Colonic mucosa (tissue), 4 donors: ENCODE measurements at regions not wholly inside any gene's neighbourhood (a gene's known extent, or its start where the extent isn't known, plus 50 kb on each side); places are given as distances from the start of the nearest gene placed in this dataset.
A peak's percentile ranks its signal among the peaks of the same experiment; 100 is the strongest.
"Not testable (repeated sequence)": the region's sequence is repeated elsewhere in the genome, so short reads cannot be mapped to it uniquely, and the experiment has no call there.

Experiments used
- DNase-seq: peaks from one replicate; pipeline ENCODE4 v3.0.0-alpha.2; 2020
- H3K27ac ChIP-seq: fragments of 200-600 bp; one replicate; pipeline ENCODE4 v1.8.0; 2021
- H3K27me3 ChIP-seq: fragments of 200-600 bp; one replicate; pipeline ENCODE4 v1.8.0; 2021
- H3K36me3 ChIP-seq: fragments of 200-600 bp; one replicate; pipeline ENCODE4 v1.8.0; 2021
- H3K4me1 ChIP-seq: fragments of 200-600 bp; one replicate; pipeline ENCODE4 v1.8.0; 2021; ENCODE audit warnings: mild to moderate bottlenecking
- H3K4me3 ChIP-seq: fragments of 200-600 bp; one replicate; pipeline ENCODE4 v1.8.0; 2021
- H3K9ac ChIP-seq, 2 donors: one replicate each; pipeline ENCODE4 v1.7.0; 2013; ENCODE audit warnings: control low read depth in 2 of 2, low read depth in 2 of 2, low read length in 2 of 2
- H3K9me3 ChIP-seq: fragments of 200-600 bp; one replicate; pipeline ENCODE4 v1.8.0; 2021
- CTCF ChIP-seq: fragments of 200-600 bp; IDR thresholded peaks from one replicate; pipeline ENCODE4 v1.8.0; 2022; ENCODE audit warnings: antibody characterized with exemption, mild to moderate bottlenecking
- intact Hi-C: fragments of 100-400 bp; cut with DNase I; formaldehyde crosslinking; loops from one replicate; pipeline ENCODE4 v1.14.1; 2022
- donor health status: healthy.
- donor health status: DM: no; HTN: no; CAD: no.
- donor health status: DM: no; HTN: no; CAD: no.

GRCh38 chr9:71514344-71514975, 253.9 kb downstream of the CEMIP2 start:
- no peak for DNase-seq
- no peaks in the 10 kb centered on the region for H3K9me3 ChIP-seq
- intact Hi-C loops: no loop called here
- TF ChIP-seq CTCF: no peak
- no peaks in the 10 kb centered on the region for H3K36me3 ChIP-seq
- H3K9ac ChIP-seq: no peak overlapping the region
- H3K4me1 ChIP-seq: no peaks in the 10 kb centered on the region
- no peaks in the 10 kb centered on the region for H3K27me3 ChIP-seq
- H3K27ac ChIP-seq: no peak overlapping the region
- no peak overlapping the region for H3K4me3 ChIP-seq

GRCh38 chr9:71509054-71509453, 259.3 kb downstream of the CEMIP2 start:
- H3K9me3 ChIP-seq: no peaks in the 10 kb centered on the region
- no peaks in the 10 kb centered on the region for H3K27me3 ChIP-seq
- DNase-seq: no peak
- intact Hi-C loops: no loop called here
- peak overlapping the region; percentile 38 for H3K27ac ChIP-seq
- no peak for TF ChIP-seq CTCF
- no peak overlapping the region for H3K4me3 ChIP-seq
- no peaks in the 10 kb centered on the region for H3K36me3 ChIP-seq
- no peak overlapping the region for H3K9ac ChIP-seq
- H3K4me1 ChIP-seq: no peaks in the 10 kb centered on the region

GRCh38 chr9:71508141-71508540, 260.2 kb downstream of the CEMIP2 start:
- not testable (repeated sequence) for H3K4me3 ChIP-seq, H3K27me3 ChIP-seq

GRCh38 chr9:71506821-71507220, 261.5 kb downstream of the CEMIP2 start:
- no peaks in the 10 kb centered on the region for H3K27me3 ChIP-seq
- TF ChIP-seq CTCF: no peak
- no peak overlapping the region for H3K9ac ChIP-seq
- no peaks in the 10 kb centered on the region for H3K9me3 ChIP-seq
- H3K4me3 ChIP-seq: no peak overlapping the region
- H3K4me1 ChIP-seq: no peaks in the 10 kb centered on the region
- intact Hi-C loops: no loop called here
- DNase-seq: peak; percentile 33
- H3K36me3 ChIP-seq: no peaks in the 10 kb centered on the region
- H3K27ac ChIP-seq: no peak overlapping the region

More at GRCh38 chr9:71508141-71508540, 260.2 kb downstream of the CEMIP2 start:
- H3K4me1 ChIP-seq, DNase-seq, H3K36me3 ChIP-seq, H3K9ac ChIP-seq, intact Hi-C loops, H3K9me3 ChIP-seq: not testable (repeated sequence)
- peak overlapping the region; percentile 38 for H3K27ac ChIP-seq

- Histone ChIP-seq H3K4me3 (no peak overlapping the region), H3K9me3 (no peaks in the 10 kb centered on the region), H3K9ac (no peak overlapping the region), H3K27me3 (no peaks in the 10 kb centered on the region), H3K36me3 (no peaks in the 10 kb centered on the region), H3K4me1 (no peaks in the 10 kb centered on the region), H3K27ac (no peak overlapping the region)
- TF ChIP-seq CTCF: no peak
- intact Hi-C loops: no loop called here
- no peak for DNase-seq
Observed at GRCh38 chr9:71504636-71505035, 263.7 kb downstream of the CEMIP2 start.

DNA sequence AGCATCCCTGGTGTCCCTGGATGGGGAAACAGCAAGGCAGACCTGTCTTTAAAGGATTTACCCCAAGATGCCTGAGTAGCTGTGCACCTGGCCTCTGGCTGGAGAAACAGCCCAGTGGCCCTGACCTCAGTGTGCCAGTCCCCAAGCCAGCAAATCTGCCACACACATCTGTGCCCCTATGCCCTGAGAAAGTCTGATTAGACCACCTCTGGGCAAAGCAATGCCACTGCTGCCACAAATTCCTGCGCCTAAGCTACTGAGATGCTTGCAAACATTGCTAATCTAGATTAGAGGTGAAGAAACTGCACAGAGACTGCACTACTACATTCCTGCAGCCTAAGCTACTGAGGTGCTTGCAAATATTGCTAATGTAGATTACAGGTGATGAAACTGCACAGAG, 269.6 kb downstream of the CEMIP2 start:
- no peak for TF ChIP-seq CTCF
- intact Hi-C loops: no loop called here
- Histone ChIP-seq H3K36me3 (no peaks in the 10 kb centered on the region), H3K9ac (no peak overlapping the region), H3K4me1 (no peaks in the 10 kb centered on the region), H3K9me3 (no peaks in the 10 kb centered on the region), H3K27ac (no peak overlapping the region), H3K27me3 (no peaks in the 10 kb centered on the region), H3K4me3 (no peak overlapping the region)
- no peak for DNase-seq
